ENCODE measurements at regions not wholly inside any gene's neighbourhood (a gene's known extent, or its start where the extent isn't known, plus 50 kb on each side); places are given as distances from the start of the nearest gene placed in this dataset.
"Not testable (repeated sequence)": the region's sequence is repeated elsewhere in the genome, so short reads cannot be mapped to it uniquely, and the experiment has no call there.

- DNase-seq (ENCODE audit: low read depth): no peak
Observed at GRCh38 chr5:18553269-18553668, 919.0 kb downstream of the TAF11L14 start.

- no peak for DNase-seq (ENCODE audit: low read depth)
Observed at GRCh38 chr5:18560602-18561001, 926.3 kb downstream of the TAF11L14 start.

GRCh38 chr5:18563853-18564252, 929.6 kb downstream of the TAF11L14 start:
- DNase-seq (ENCODE audit: low read depth): no peak

- DNase-seq (ENCODE audit: low read depth): no peak
Observed at GRCh38 chr5:18566671-18567070, 932.4 kb downstream of the TAF11L14 start.

- DNase-seq (ENCODE audit: low read depth): no peak
Observed at GRCh38 chr5:18576586-18576985, 942.3 kb downstream of the TAF11L14 start.

- no peak for DNase-seq (ENCODE audit: low read depth)
Observed at GRCh38 chr5:18601185-18601584, 966.9 kb downstream of the TAF11L14 start.

- no peak for DNase-seq (ENCODE audit: low read depth)
Observed at GRCh38 chr5:18602402-18602801, 968.1 kb downstream of the TAF11L14 start.

- no peak for DNase-seq (ENCODE audit: low read depth)
Observed at GRCh38 chr5:18605186-18605585, 970.9 kb downstream of the TAF11L14 start.

- DNase-seq (ENCODE audit: low read depth): no peak
Observed at GRCh38 chr5:18607570-18607969, 973.3 kb downstream of the TAF11L14 start.

- not testable (repeated sequence) for DNase-seq (ENCODE audit: low read depth)
Observed at GRCh38 chr5:18617191-18617590, 982.9 kb downstream of the TAF11L14 start.

- no peak for DNase-seq (ENCODE audit: low read depth)
Observed at GRCh38 chr5:18630458-18631045, 996.3 kb downstream of the TAF11L14 start.

- no peak for DNase-seq (ENCODE audit: low read depth)
Observed at GRCh38 chr5:18652404-18653215, 1018.4 kb downstream of the TAF11L14 start.

GRCh38 chr5:18653216-18653752, 1019.0 kb downstream of the TAF11L14 start:
- no peak for DNase-seq (ENCODE audit: low read depth)

GRCh38 chr5:18660511-18660910, 1026.3 kb downstream of the TAF11L14 start:
- DNase-seq (ENCODE audit: low read depth): no peak

- DNase-seq (ENCODE audit: low read depth): no peak
Observed at GRCh38 chr5:18662231-18662630, 1028.0 kb downstream of the TAF11L14 start.

GRCh38 chr5:18674212-18674611, 1040.0 kb downstream of the TAF11L14 start:
- DNase-seq (ENCODE audit: low read depth): not testable (repeated sequence)

GRCh38 chr5:18675041-18675440, 1040.8 kb downstream of the TAF11L14 start:
- DNase-seq (ENCODE audit: low read depth): no peak

- DNase-seq (ENCODE audit: low read depth): no peak
Observed at GRCh38 chr5:18686253-18686652, 1052.0 kb downstream of the TAF11L14 start.

- no peak for DNase-seq (ENCODE audit: low read depth)
Observed at GRCh38 chr5:18687429-18687828, 1053.2 kb downstream of the TAF11L14 start.

GRCh38 chr5:18699681-18700080, 1065.4 kb downstream of the TAF11L14 start:
- DNase-seq (ENCODE audit: low read depth): no peak

GRCh38 chr5:18702821-18703220, 1068.6 kb downstream of the TAF11L14 start:
- no peak for DNase-seq (ENCODE audit: low read depth)

GRCh38 chr5:18712936-18713485, 1078.8 kb downstream of the TAF11L14 start:
- DNase-seq (ENCODE audit: low read depth): no peak

GRCh38 chr5:18720002-18720401, 1085.7 kb downstream of the TAF11L14 start:
- DNase-seq (ENCODE audit: low read depth): no peak

Data from activated T-helper 9 cell treated with anti-CD3 and anti-CD28 coated beads, Interleukin-2, amount 50 U/mL, for 16 hours (primary cell).